HEK293 (cell line): ENCODE measurements at regions not wholly inside any gene's neighbourhood (a gene's known extent, or its start where the extent isn't known, plus 50 kb on each side); places are given as distances from the start of the nearest gene placed in this dataset.

ENCODE experiments used
- CTCF ChIA-PET: fragments of 350-600 bp; formaldehyde crosslinking; extraction: SDS; loops from one replicate; lab custom pipeline; 2021; ENCODE audit warnings: antibody characterized with exemption; lab: Yijun Ruan, JAX
- POLR2A ChIA-PET: fragments of 300-600 bp; formaldehyde crosslinking; extraction: SDS; loops from one replicate; lab custom pipeline; 2020; ENCODE audit warnings: antibody characterized with exemption, inconsistent platforms; lab: Yijun Ruan, JAX
- H3K27ac ChIP-seq: fragments of 200-500 bp; sonication (Bioruptor generic); 2 replicates; pipeline ENCODE4 v1.5.1; 2014; ENCODE audit warnings: low read depth, low read length, control low read depth, inconsistent platforms; ENCODE audit errors: extremely low read depth
- H3K36me3 ChIP-seq, 2 experiments: fragments of 200-500 bp in 1 of 2; sonication (Bioruptor generic) in 1 of 2; 1 replicate in 1 of 2; 2 replicates in 1 of 2; pipeline ENCODE4 v1.5.1; 2014 to 2017; ENCODE audit warnings: inconsistent platforms in 2 of 2, low read length in 2 of 2; ENCODE audit not compliant: control insufficient read depth in 2 of 2, insufficient read depth in 1 of 2
- H3K4me1 ChIP-seq: fragments of 200-500 bp; sonication (Bioruptor generic); 2 replicates; pipeline ENCODE4 v1.5.1; 2014; ENCODE audit warnings: mild to moderate bottlenecking, low read length, inconsistent platforms; ENCODE audit not compliant: control insufficient read depth, insufficient read depth
- H3K4me3 ChIP-seq: 2 replicates; pipeline ENCODE4 v1.5.1; 2011; ENCODE audit warnings: low read depth, mild to moderate bottlenecking, control low read depth, low read length, moderate library complexity
- H3K9me3 ChIP-seq: fragments of 200-500 bp; sonication (Bioruptor generic); 2 replicates; pipeline ENCODE4 v1.5.1; 2014; ENCODE audit warnings: low read depth, low read length, inconsistent platforms; ENCODE audit not compliant: control insufficient read depth, insufficient read depth
- CTCF ChIP-seq: fragments of 450-650 bp; formaldehyde crosslinking; IDR thresholded peaks from 2 replicates; pipeline ENCODE4 v1.5.1; 2016; ENCODE audit warnings: missing biosample characterization, missing genetic modification characterization
- ELK4 ChIP-seq: IDR thresholded peaks from 2 replicates; pipeline ENCODE4 v1.6.1; 2011; ENCODE audit warnings: mild to moderate bottlenecking, low read depth, low read length, borderline replicate concordance
- HOXA7 ChIP-seq: sonication (generic); formaldehyde crosslinking; IDR thresholded peaks from 2 replicates; pipeline ENCODE4 v1.8.1; 2022; ENCODE audit warnings: missing genetic modification reagents, borderline replicate concordance
- KLF16 ChIP-seq: fragments of 450-650 bp; formaldehyde crosslinking; IDR thresholded peaks from 2 replicates; pipeline ENCODE4 v1.5.1; 2017; ENCODE audit warnings: missing biosample characterization, missing genetic modification characterization
- KLF9 ChIP-seq: fragments of 450-650 bp; formaldehyde crosslinking; IDR thresholded peaks from 2 replicates; pipeline ENCODE4 v1.5.1; 2016; ENCODE audit warnings: missing biosample characterization, missing genetic modification characterization, low read depth
- SCRT2 ChIP-seq: fragments of 450-650 bp; formaldehyde crosslinking; IDR thresholded peaks from 2 replicates; pipeline ENCODE4 v1.5.1; 2016; ENCODE audit warnings: missing biosample characterization, missing genetic modification characterization
- SP2 ChIP-seq: fragments of 450-650 bp; formaldehyde crosslinking; IDR thresholded peaks from 2 replicates; pipeline ENCODE4 v1.5.1; 2016; ENCODE audit warnings: missing biosample characterization, missing genetic modification characterization
- SP7 ChIP-seq: fragments of 450-650 bp; formaldehyde crosslinking; IDR thresholded peaks from 2 replicates; pipeline ENCODE4 v1.5.1; 2016; ENCODE audit warnings: missing biosample characterization, missing genetic modification characterization
- ZBTB10 ChIP-seq: fragments of 450-650 bp; formaldehyde crosslinking; IDR thresholded peaks from 2 replicates; pipeline ENCODE4 v1.5.1; 2016; ENCODE audit warnings: missing biosample characterization, missing genetic modification characterization
- ZNF133 ChIP-seq: fragments of 450-650 bp; formaldehyde crosslinking; IDR thresholded peaks from 2 replicates; pipeline ENCODE4 v1.5.1; 2016; ENCODE audit warnings: missing biosample characterization, missing genetic modification characterization
- ZNF140 ChIP-seq: fragments of 450-650 bp; formaldehyde crosslinking; IDR thresholded peaks from 2 replicates; pipeline ENCODE4 v1.5.1; 2016; ENCODE audit warnings: missing biosample characterization, missing genetic modification characterization
- ZNF16 ChIP-seq: fragments of 450-650 bp; formaldehyde crosslinking; IDR thresholded peaks from 2 replicates; pipeline ENCODE4 v1.5.1; 2016; ENCODE audit warnings: low read depth, missing biosample characterization, missing genetic modification characterization
- ZNF175 ChIP-seq: fragments of 450-650 bp; formaldehyde crosslinking; IDR thresholded peaks from 2 replicates; pipeline ENCODE4 v1.5.1; 2016; ENCODE audit warnings: missing biosample characterization, missing genetic modification characterization
- ZNF2 ChIP-seq: fragments of 450-650 bp; formaldehyde crosslinking; IDR thresholded peaks from 2 replicates; pipeline ENCODE4 v1.5.1; 2016; ENCODE audit warnings: missing biosample characterization, missing genetic modification characterization
- ZNF214 ChIP-seq: fragments of 450-650 bp; formaldehyde crosslinking; IDR thresholded peaks from 2 replicates; pipeline ENCODE4 v1.5.1; 2017; ENCODE audit warnings: missing biosample characterization, mild to moderate bottlenecking, missing genetic modification characterization, borderline replicate concordance
- ZNF23 ChIP-seq: fragments of 450-650 bp; formaldehyde crosslinking; IDR thresholded peaks from 2 replicates; pipeline ENCODE4 v1.5.1; 2016; ENCODE audit warnings: missing biosample characterization, missing genetic modification characterization, borderline replicate concordance
- ZNF248 ChIP-seq: fragments of 450-650 bp; formaldehyde crosslinking; IDR thresholded peaks from 2 replicates; pipeline ENCODE4 v1.5.1; 2017; ENCODE audit warnings: missing biosample characterization, missing genetic modification characterization
- ZNF366 ChIP-seq: fragments of 450-650 bp; formaldehyde crosslinking; conservative IDR thresholded peaks from 2 replicates; pipeline ENCODE4 v1.5.1; 2016; ENCODE audit warnings: missing biosample characterization, missing genetic modification characterization
- ZNF416 ChIP-seq: fragments of 450-650 bp; formaldehyde crosslinking; IDR thresholded peaks from 2 replicates; pipeline ENCODE4 v1.5.1; 2016; ENCODE audit warnings: missing biosample characterization, missing genetic modification characterization
- ZNF488 ChIP-seq: fragments of 450-650 bp; formaldehyde crosslinking; IDR thresholded peaks from 2 replicates; pipeline ENCODE4 v1.5.1; 2016; ENCODE audit warnings: missing biosample characterization, missing genetic modification characterization
- ZNF548 ChIP-seq: fragments of 450-650 bp; formaldehyde crosslinking; IDR thresholded peaks from 2 replicates; pipeline ENCODE4 v1.5.1; 2016; ENCODE audit warnings: missing biosample characterization, missing genetic modification characterization
- ZNF558 ChIP-seq: fragments of 450-650 bp; formaldehyde crosslinking; IDR thresholded peaks from 2 replicates; pipeline ENCODE4 v1.5.1; 2016; ENCODE audit warnings: missing biosample characterization, missing genetic modification characterization
- ZNF621 ChIP-seq: fragments of 450-650 bp; formaldehyde crosslinking; IDR thresholded peaks from 2 replicates; pipeline ENCODE4 v1.5.1; 2017; ENCODE audit warnings: missing biosample characterization, missing genetic modification characterization
- ZNF704 ChIP-seq: fragments of 450-650 bp; formaldehyde crosslinking; IDR thresholded peaks from 2 replicates; pipeline ENCODE4 v1.5.1; 2016; ENCODE audit warnings: missing biosample characterization, missing genetic modification characterization
- ZNF707 ChIP-seq: fragments of 450-650 bp; formaldehyde crosslinking; IDR thresholded peaks from 2 replicates; pipeline ENCODE4 v1.5.1; 2016; ENCODE audit warnings: missing biosample characterization, missing genetic modification characterization
- ZNF747 ChIP-seq: fragments of 450-650 bp; formaldehyde crosslinking; IDR thresholded peaks from 2 replicates; pipeline ENCODE4 v1.5.1; 2016; ENCODE audit warnings: missing biosample characterization, missing genetic modification characterization
- ZSCAN30 ChIP-seq: fragments of 450-650 bp; IDR thresholded peaks from 2 replicates; pipeline ENCODE4 v1.5.1; 2018; ENCODE audit warnings: missing biosample characterization, mild to moderate bottlenecking, missing genetic modification characterization, moderate library complexity

GRCh38 chr3:28078536-28078935 lies 162.9 kb upstream of the CMC1 start:
- no peaks in the 10 kb centered on the region for H3K4me1 ChIP-seq
- CTCF ChIA-PET: no interaction called here
- no peak for TF ChIP-seq ZNF2 (tag by site-specific recombination)
- TF ChIP-seq KLF9 (tag by site-specific recombination): no peak
- no peak for TF ChIP-seq ZNF133 (tag by site-specific recombination)
- no peak for TF ChIP-seq ZNF16
- no peak for TF ChIP-seq ZNF23 (tag by site-specific recombination)
- TF ChIP-seq HOXA7 (CRISPR knock-in tag): no peak
- no peak for TF ChIP-seq ZNF140 (tag by site-specific recombination)
- TF ChIP-seq SCRT2 (tag by site-specific recombination): no peak
- no peak for TF ChIP-seq ZNF488
- TF ChIP-seq, all 188 proteins: peak for 0
- POLR2A ChIA-PET: no interaction called here
- no peak overlapping the region for H3K4me3 ChIP-seq
- no peaks in the 10 kb centered on the region for H3K9me3 ChIP-seq
- H3K36me3 ChIP-seq: no peaks in the 10 kb centered on the region
- H3K27ac ChIP-seq: no peak overlapping the region

- H3K36me3 ChIP-seq: no peaks in the 10 kb centered on the region
- no peak overlapping the region for H3K4me3 ChIP-seq
- H3K4me1 ChIP-seq: no peaks in the 10 kb centered on the region
- POLR2A ChIA-PET: no interaction called here
- CTCF ChIA-PET: no interaction called here
- H3K27ac ChIP-seq: no peak overlapping the region
- TF ChIP-seq ZSCAN30 (no peak), ZNF175 (no peak), ZNF248 (no peak), CTCF (no peak), ZNF16 (no peak), ZNF558 (no peak), ZNF548 (tag by site-specific recombination) (no peak), ZNF704 (tag by site-specific recombination) (no peak), ZNF214 (tag by site-specific recombination) (no peak), ELK4 (no peak), ZNF707 (tag by site-specific recombination) (no peak), KLF16 (tag by site-specific recombination) (no peak), ZNF747 (tag by site-specific recombination) (no peak), SP2 (tag by site-specific recombination) (no peak), ZBTB10 (tag by site-specific recombination) (no peak), ZNF621 (tag by site-specific recombination) (no peak), SP7 (tag by site-specific recombination) (no peak), ZNF416 (no peak), ZNF366 (no peak)
- H3K9me3 ChIP-seq: no peaks in the 10 kb centered on the region
Measured at GRCh38 chr3:28080716-28081115, 160.7 kb upstream of the CMC1 start.
